Activated naive CD4-positive, alpha-beta T cell treated with anti-CD3 and anti-CD28 coated beads, Interleukin-2, amount 50 U/mL, for 24 hours (primary cell): ENCODE measurements at regions not wholly inside any gene's neighbourhood (a gene's known extent, or its start where the extent isn't known, plus 50 kb on each side); places are given as distances from the start of the nearest gene placed in this dataset.

Source experiments
- H3K27ac Mint-ChIP-seq: one replicate; pipeline ENCODE4 v1.8.0; 2021; ENCODE audit warnings: mild to moderate bottlenecking, mixed read lengths
- H3K27me3 Mint-ChIP-seq: one replicate; pipeline ENCODE4 v1.8.0; 2021; ENCODE audit warnings: mixed read lengths
- H3K36me3 Mint-ChIP-seq: one replicate; pipeline ENCODE4 v1.8.0; 2021; ENCODE audit warnings: mixed read lengths
- H3K4me1 Mint-ChIP-seq: one replicate; pipeline ENCODE4 v1.8.0; 2021; ENCODE audit warnings: mixed read lengths
- H3K4me3 Mint-ChIP-seq: one replicate; pipeline ENCODE4 v1.8.0; 2021; ENCODE audit warnings: mild to moderate bottlenecking, mixed read lengths
- H3K9me3 Mint-ChIP-seq: one replicate; pipeline ENCODE4 v1.8.0; 2021; ENCODE audit warnings: mixed read lengths

- H3K27ac Mint-ChIP-seq, result no peak overlapping the region
- no peak overlapping the region for H3K4me3 Mint-ChIP-seq
- H3K36me3 Mint-ChIP-seq, result no peaks in the 10 kb centered on the region
- no peaks in the 10 kb centered on the region for H3K9me3 Mint-ChIP-seq
- H3K4me1 Mint-ChIP-seq, result no peaks in the 10 kb centered on the region
- peaks cover 8% of the 10 kb centered on the region for H3K27me3 Mint-ChIP-seq
Observed at GRCh38 chr21:15140321-15141019, 75.7 kb upstream of the NRIP1 start.

GRCh38 chr21:15141261-15141970, 76.6 kb upstream of the NRIP1 start:
- peaks cover 8% of the 10 kb centered on the region for H3K27me3 Mint-ChIP-seq
- H3K27ac Mint-ChIP-seq, result no peak overlapping the region
- no peaks in the 10 kb centered on the region for H3K9me3 Mint-ChIP-seq
- H3K36me3 Mint-ChIP-seq, result no peaks in the 10 kb centered on the region
- no peaks in the 10 kb centered on the region for H3K4me1 Mint-ChIP-seq
- no peak overlapping the region for H3K4me3 Mint-ChIP-seq

- Mint-ChIP-seq H3K36me3 (no peaks in the 10 kb centered on the region), H3K4me3 (no peak overlapping the region), H3K4me1 (no peaks in the 10 kb centered on the region), H3K27ac (no peak overlapping the region), H3K27me3 (peaks cover 7% of the 10 kb centered on the region), H3K9me3 (no peaks in the 10 kb centered on the region)
Observed at GRCh38 chr21:15144026-15144425, 79.2 kb upstream of the NRIP1 start.

- no peaks in the 10 kb centered on the region for H3K9me3 Mint-ChIP-seq
- no peak overlapping the region for H3K27ac Mint-ChIP-seq
- H3K4me3 Mint-ChIP-seq, result no peak overlapping the region
- no peaks in the 10 kb centered on the region for H3K4me1 Mint-ChIP-seq
- no peaks in the 10 kb centered on the region for H3K27me3 Mint-ChIP-seq
- no peaks in the 10 kb centered on the region for H3K36me3 Mint-ChIP-seq
Observed at GRCh38 chr21:15148437-15148836, 83.6 kb upstream of the NRIP1 start.

- H3K4me1 Mint-ChIP-seq, result peaks cover 3% of the 10 kb centered on the region
- H3K4me3 Mint-ChIP-seq, result no peak overlapping the region
Observed at GRCh38 chr21:15149600-15150224, 84.9 kb upstream of the NRIP1 start.

GRCh38 chr21:15151385-15152103, 86.7 kb upstream of the NRIP1 start:
- no peaks in the 10 kb centered on the region for H3K9me3 Mint-ChIP-seq
- no peak overlapping the region for H3K4me3 Mint-ChIP-seq
- H3K27ac Mint-ChIP-seq, result no peak overlapping the region
- peaks cover 5% of the 10 kb centered on the region for H3K4me1 Mint-ChIP-seq
- no peaks in the 10 kb centered on the region for H3K27me3 Mint-ChIP-seq
- no peaks in the 10 kb centered on the region for H3K36me3 Mint-ChIP-seq

More at GRCh38 chr21:15149600-15150224, 84.9 kb upstream of the NRIP1 start:
- no peaks in the 10 kb centered on the region for H3K27me3 Mint-ChIP-seq
- H3K36me3 Mint-ChIP-seq, result no peaks in the 10 kb centered on the region
- H3K27ac Mint-ChIP-seq, result no peak overlapping the region
- no peaks in the 10 kb centered on the region for H3K9me3 Mint-ChIP-seq

GRCh38 chr21:15152591-15152990, 87.8 kb upstream of the NRIP1 start:
- peaks cover 5% of the 10 kb centered on the region for H3K4me1 Mint-ChIP-seq
- no peak overlapping the region for H3K4me3 Mint-ChIP-seq
- H3K9me3 Mint-ChIP-seq, result no peaks in the 10 kb centered on the region
- no peak overlapping the region for H3K27ac Mint-ChIP-seq
- H3K36me3 Mint-ChIP-seq, result no peaks in the 10 kb centered on the region
- H3K27me3 Mint-ChIP-seq, result no peaks in the 10 kb centered on the region

- no peak overlapping the region for H3K27ac Mint-ChIP-seq
- H3K4me1 Mint-ChIP-seq, result peaks cover 5% of the 10 kb centered on the region
- H3K27me3 Mint-ChIP-seq, result no peaks in the 10 kb centered on the region
- no peak overlapping the region for H3K4me3 Mint-ChIP-seq
- H3K36me3 Mint-ChIP-seq, result no peaks in the 10 kb centered on the region
- no peaks in the 10 kb centered on the region for H3K9me3 Mint-ChIP-seq
Observed at GRCh38 chr21:15159382-15160020, 94.7 kb upstream of the NRIP1 start.

GRCh38 chr21:15160136-15160535, 95.3 kb upstream of the NRIP1 start:
- no peaks in the 10 kb centered on the region for H3K27me3 Mint-ChIP-seq
- no peaks in the 10 kb centered on the region for H3K36me3 Mint-ChIP-seq
- no peaks in the 10 kb centered on the region for H3K9me3 Mint-ChIP-seq
- no peaks in the 10 kb centered on the region for H3K4me1 Mint-ChIP-seq
- H3K27ac Mint-ChIP-seq, result no peak overlapping the region
- no peak overlapping the region for H3K4me3 Mint-ChIP-seq

GRCh38 chr21:15162921-15163320, 98.1 kb upstream of the NRIP1 start:
- Mint-ChIP-seq H3K36me3 (no peaks in the 10 kb centered on the region), H3K27me3 (no peaks in the 10 kb centered on the region), H3K27ac (no peak overlapping the region), H3K9me3 (no peaks in the 10 kb centered on the region), H3K4me3 (no peak overlapping the region), H3K4me1 (no peaks in the 10 kb centered on the region)

- Mint-ChIP-seq H3K27ac (no peak overlapping the region), H3K36me3 (no peaks in the 10 kb centered on the region), H3K27me3 (no peaks in the 10 kb centered on the region), H3K4me1 (no peaks in the 10 kb centered on the region), H3K4me3 (no peak overlapping the region), H3K9me3 (no peaks in the 10 kb centered on the region)
Observed at GRCh38 chr21:15164273-15164672, 99.5 kb upstream of the NRIP1 start.

- Mint-ChIP-seq H3K27me3 (no peaks in the 10 kb centered on the region), H3K4me3 (no peak overlapping the region), H3K9me3 (no peaks in the 10 kb centered on the region), H3K36me3 (no peaks in the 10 kb centered on the region), H3K4me1 (peaks cover under 1% of the 10 kb centered on the region), H3K27ac (no peak overlapping the region)
Observed at GRCh38 chr21:15164678-15165303, 100.0 kb upstream of the NRIP1 start.

GRCh38 chr21:15170614-15171013, 105.8 kb upstream of the NRIP1 start:
- H3K4me1 Mint-ChIP-seq, result peaks cover 17% of the 10 kb centered on the region
- no peak overlapping the region for H3K4me3 Mint-ChIP-seq
- H3K27me3 Mint-ChIP-seq, result no peaks in the 10 kb centered on the region
- H3K36me3 Mint-ChIP-seq, result no peaks in the 10 kb centered on the region
- H3K9me3 Mint-ChIP-seq, result no peaks in the 10 kb centered on the region
- H3K27ac Mint-ChIP-seq, result peak overlapping the region; percentile 20

GRCh38 chr21:15171546-15171945, 106.7 kb upstream of the NRIP1 start:
- no peak overlapping the region for H3K27ac Mint-ChIP-seq
- H3K4me1 Mint-ChIP-seq, result peaks cover 17% of the 10 kb centered on the region
- H3K4me3 Mint-ChIP-seq, result no peak overlapping the region
- H3K27me3 Mint-ChIP-seq, result no peaks in the 10 kb centered on the region
- H3K9me3 Mint-ChIP-seq, result no peaks in the 10 kb centered on the region
- H3K36me3 Mint-ChIP-seq, result no peaks in the 10 kb centered on the region

- Mint-ChIP-seq H3K4me3 (no peak overlapping the region), H3K9me3 (no peaks in the 10 kb centered on the region)
Observed at GRCh38 chr21:15172963-15173362, 108.2 kb upstream of the NRIP1 start.

More at GRCh38 chr21:15172963-15173362, 108.2 kb upstream of the NRIP1 start:
- peaks cover 17% of the 10 kb centered on the region for H3K4me1 Mint-ChIP-seq
- H3K27ac Mint-ChIP-seq, result no peak overlapping the region
- H3K36me3 Mint-ChIP-seq, result no peaks in the 10 kb centered on the region
- H3K27me3 Mint-ChIP-seq, result no peaks in the 10 kb centered on the region
